Cardiac muscle cell (in vitro differentiated cells and primary cell): ENCODE measurements at regions not wholly inside any gene's neighbourhood (a gene's known extent, or its start where the extent isn't known, plus 50 kb on each side); places are given as distances from the start of the nearest gene placed in this dataset.

Experiments
- DNase-seq, 2 donors: peaks; one replicate each; pipeline versions ENCODE4 v3.0.0 to v3.0.0-alpha.2; 2010 to 2017; ENCODE audit warnings: low read depth in 1 of 2, low spot score in 1 of 2
- H3K27ac ChIP-seq: fragments of 200-600 bp; sonication (generic); 2 replicates; pipeline ENCODE4 v1.5.1; 2016
- H3K27me3 ChIP-seq: fragments of 200-600 bp; sonication (generic); 2 replicates; pipeline ENCODE4 v1.6.0; 2016; ENCODE audit warnings: control low read depth
- H3K36me3 ChIP-seq: fragments of 200-600 bp; sonication (generic); 2 replicates; pipeline ENCODE4 v1.5.1; 2016; ENCODE audit warnings: control low read depth
- H3K4me1 ChIP-seq: fragments of 200-600 bp; sonication (generic); 2 replicates; pipeline ENCODE4 v1.8.1; 2017; ENCODE audit warnings: low read depth, mild to moderate bottlenecking, mixed run types
- H3K4me3 ChIP-seq: fragments of 200-600 bp; sonication (generic); 2 replicates; pipeline ENCODE4 v1.5.1; 2016; ENCODE audit warnings: mild to moderate bottlenecking
- H3K9me3 ChIP-seq: fragments of 200-600 bp; sonication (generic); 2 replicates; pipeline ENCODE4 v1.5.1; 2017; ENCODE audit warnings: low read depth, mild to moderate bottlenecking, control low read depth
- TF ChIP-seq, protein P1 (sequence below): IDR thresholded peaks from 2 replicates; pipeline ENCODE4 v1.5.1; 2012; ENCODE audit warnings: low read depth, mild to moderate bottlenecking, low read length

DNA sequence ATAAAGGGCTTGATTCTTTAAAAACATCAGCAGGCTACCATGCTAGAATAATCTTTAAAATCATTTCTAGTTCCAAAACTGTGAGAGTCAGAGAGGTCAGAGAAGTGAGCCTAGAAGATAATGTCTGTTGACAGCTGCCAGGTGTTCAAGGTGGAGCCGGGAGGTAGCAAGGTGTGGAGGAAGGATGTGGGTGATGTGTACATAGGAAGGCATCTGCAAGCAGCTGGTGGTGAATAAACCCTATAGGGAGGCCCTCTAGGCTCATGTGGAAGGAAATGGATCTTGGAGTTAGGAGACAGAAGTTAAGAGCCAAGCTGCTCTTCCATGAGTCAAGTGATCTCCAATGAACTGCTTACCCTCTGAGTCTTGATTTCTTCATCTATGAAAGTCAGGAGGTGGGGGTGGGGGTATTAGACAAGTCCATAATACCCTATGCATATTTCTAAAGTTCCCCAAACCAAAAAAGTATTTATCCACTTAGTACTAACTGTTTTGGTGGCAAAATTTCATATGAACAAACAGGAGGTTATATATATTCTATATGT, 266.3 kb downstream of the RHOU start:
- TF ChIP-seq, protein P1, sequence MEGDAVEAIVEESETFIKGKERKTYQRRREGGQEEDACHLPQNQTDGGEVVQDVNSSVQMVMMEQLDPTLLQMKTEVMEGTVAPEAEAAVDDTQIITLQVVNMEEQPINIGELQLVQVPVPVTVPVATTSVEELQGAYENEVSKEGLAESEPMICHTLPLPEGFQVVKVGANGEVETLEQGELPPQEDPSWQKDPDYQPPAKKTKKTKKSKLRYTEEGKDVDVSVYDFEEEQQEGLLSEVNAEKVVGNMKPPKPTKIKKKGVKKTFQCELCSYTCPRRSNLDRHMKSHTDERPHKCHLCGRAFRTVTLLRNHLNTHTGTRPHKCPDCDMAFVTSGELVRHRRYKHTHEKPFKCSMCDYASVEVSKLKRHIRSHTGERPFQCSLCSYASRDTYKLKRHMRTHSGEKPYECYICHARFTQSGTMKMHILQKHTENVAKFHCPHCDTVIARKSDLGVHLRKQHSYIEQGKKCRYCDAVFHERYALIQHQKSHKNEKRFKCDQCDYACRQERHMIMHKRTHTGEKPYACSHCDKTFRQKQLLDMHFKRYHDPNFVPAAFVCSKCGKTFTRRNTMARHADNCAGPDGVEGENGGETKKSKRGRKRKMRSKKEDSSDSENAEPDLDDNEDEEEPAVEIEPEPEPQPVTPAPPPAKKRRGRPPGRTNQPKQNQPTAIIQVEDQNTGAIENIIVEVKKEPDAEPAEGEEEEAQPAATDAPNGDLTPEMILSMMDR, result no peak
- H3K36me3 ChIP-seq, result no peaks in the 10 kb centered on the region
- no peak overlapping the region for H3K4me3 ChIP-seq
- H3K4me1 ChIP-seq, result no peaks in the 10 kb centered on the region
- H3K9me3 ChIP-seq, result no peaks in the 10 kb centered on the region
- H3K27ac ChIP-seq, result no peak overlapping the region
- no peaks in the 10 kb centered on the region for H3K27me3 ChIP-seq
- no peak for DNase-seq

DNA sequence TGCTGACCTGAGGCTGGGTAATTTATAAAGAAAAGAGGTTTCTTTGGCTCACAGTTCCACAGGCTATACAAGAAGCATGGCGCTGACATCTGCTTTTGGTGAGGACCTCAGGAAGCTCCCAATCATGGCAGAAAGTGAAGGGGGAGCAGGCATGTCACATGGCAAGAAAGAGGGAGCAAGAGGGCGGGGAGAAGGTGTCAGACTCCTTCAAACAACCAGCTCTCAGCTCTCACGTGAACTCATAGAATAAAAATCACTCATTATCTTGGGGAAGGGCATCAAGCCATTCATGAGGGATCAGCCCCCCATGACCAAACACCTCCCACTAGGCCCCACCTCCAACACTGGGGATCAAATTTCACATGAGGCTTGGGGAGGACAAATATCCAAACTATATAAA, 266.8 kb downstream of the RHOU start:
- Histone ChIP-seq H3K27ac (no peak overlapping the region), H3K36me3 (no peaks in the 10 kb centered on the region), H3K4me1 (no peaks in the 10 kb centered on the region), H3K4me3 (no peak overlapping the region), H3K27me3 (no peaks in the 10 kb centered on the region), H3K9me3 (no peaks in the 10 kb centered on the region)
- TF ChIP-seq, protein P1, result no peak
- no peak for DNase-seq

DNA sequence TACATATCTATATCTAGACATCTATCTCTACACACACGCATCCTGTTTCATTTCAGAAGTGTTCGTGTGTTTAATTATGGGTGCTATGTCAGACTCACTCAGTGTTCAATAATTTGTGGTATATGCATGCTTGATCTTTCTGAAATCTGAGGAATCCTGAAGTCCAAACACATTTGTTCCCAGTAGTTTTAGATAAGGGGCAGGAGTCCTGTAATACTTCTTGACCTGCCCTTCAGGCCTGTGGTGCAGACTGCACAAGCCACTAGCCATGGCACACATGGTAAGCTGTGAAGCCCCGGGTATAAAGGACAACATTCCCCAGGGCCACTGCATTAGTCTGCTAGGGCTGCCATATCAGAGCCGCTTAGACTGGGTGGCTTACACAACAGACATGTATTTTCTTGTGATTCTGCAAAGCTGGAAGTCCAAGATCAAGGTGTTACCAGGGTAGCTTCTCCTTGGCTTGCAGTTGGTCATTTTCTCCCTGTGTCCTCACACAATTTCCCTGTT, 267.2 kb downstream of the RHOU start:
- Histone ChIP-seq H3K9me3 (no peaks in the 10 kb centered on the region), H3K27ac (no peak overlapping the region), H3K27me3 (no peaks in the 10 kb centered on the region), H3K4me1 (no peaks in the 10 kb centered on the region), H3K4me3 (no peak overlapping the region), H3K36me3 (no peaks in the 10 kb centered on the region)
- TF ChIP-seq, protein P1, result no peak
- no peak for DNase-seq

DNA sequence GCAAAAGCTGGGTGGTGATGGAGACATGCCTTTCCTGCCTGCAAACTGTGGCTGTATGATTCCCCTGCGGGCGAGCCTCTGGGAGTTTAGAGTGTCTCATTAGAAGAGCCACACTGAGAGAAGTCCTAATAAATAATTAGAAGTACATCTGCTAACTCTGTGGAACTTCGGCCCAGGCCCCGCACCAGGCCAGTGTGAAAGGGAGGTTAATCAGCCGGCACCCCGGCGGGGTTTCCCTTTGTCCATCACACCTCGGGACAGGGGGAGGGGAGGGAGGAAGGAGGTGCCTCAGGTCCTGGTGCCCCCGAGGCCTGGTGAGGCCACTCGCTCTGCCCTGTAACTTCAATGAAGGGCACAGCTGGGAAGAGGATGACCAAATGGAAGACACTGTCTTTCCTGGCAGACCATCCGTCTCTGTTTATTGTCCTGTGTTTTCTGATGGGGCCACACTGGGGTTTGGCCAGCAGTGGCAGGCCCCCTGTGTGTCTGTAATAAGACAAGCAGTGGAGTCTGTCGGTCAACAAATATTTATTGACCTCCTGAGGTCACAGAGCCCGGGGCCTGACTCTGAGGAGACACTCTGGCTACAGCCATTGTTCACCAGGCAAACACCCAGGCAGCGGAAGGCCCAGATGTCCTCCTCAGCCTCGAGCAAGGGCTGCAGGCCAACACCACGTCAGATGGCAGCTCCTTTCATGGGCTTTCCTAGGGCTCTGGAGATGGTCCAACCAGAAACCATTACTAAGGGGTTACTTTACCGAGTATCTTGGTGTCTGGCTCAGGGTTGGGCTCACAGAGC, 267.5 kb upstream of the RAB4A start:
- H3K4me3 ChIP-seq, result no peak overlapping the region
- TF ChIP-seq, protein P1, result no peak
- no peaks in the 10 kb centered on the region for H3K27me3 ChIP-seq
- H3K9me3 ChIP-seq, result no peaks in the 10 kb centered on the region
- H3K36me3 ChIP-seq, result no peaks in the 10 kb centered on the region
- peak in 1 of 2 donors; percentile 29 for DNase-seq
- no peak overlapping the region for H3K27ac ChIP-seq
- H3K4me1 ChIP-seq, result no peaks in the 10 kb centered on the region

GRCh38 chr1:229004066-229004833, 266.7 kb upstream of the RAB4A start:
- TF ChIP-seq, protein P1, result no peak
- Histone ChIP-seq H3K4me1 (no peaks in the 10 kb centered on the region), H3K27me3 (no peaks in the 10 kb centered on the region), H3K36me3 (no peaks in the 10 kb centered on the region), H3K27ac (no peak overlapping the region), H3K4me3 (no peak overlapping the region), H3K9me3 (no peaks in the 10 kb centered on the region)
- no peak for DNase-seq
